Stimulated activated CD8-positive, alpha-beta memory T cell treated with anti-CD3 and anti-CD28 coated beads, Interleukin-2, amount 100 ng/mL, for 48 hours (primary cell): ENCODE measurements at regions not wholly inside any gene's neighbourhood (a gene's known extent, or its start where the extent isn't known, plus 50 kb on each side); places are given as distances from the start of the nearest gene placed in this dataset.

ENCODE experiments used
- DNase-seq, 2 donors: peaks; one replicate each; pipeline ENCODE4 v3.0.0-alpha.2; 2020; ENCODE audit warnings: low read depth in 2 of 2

DNA sequence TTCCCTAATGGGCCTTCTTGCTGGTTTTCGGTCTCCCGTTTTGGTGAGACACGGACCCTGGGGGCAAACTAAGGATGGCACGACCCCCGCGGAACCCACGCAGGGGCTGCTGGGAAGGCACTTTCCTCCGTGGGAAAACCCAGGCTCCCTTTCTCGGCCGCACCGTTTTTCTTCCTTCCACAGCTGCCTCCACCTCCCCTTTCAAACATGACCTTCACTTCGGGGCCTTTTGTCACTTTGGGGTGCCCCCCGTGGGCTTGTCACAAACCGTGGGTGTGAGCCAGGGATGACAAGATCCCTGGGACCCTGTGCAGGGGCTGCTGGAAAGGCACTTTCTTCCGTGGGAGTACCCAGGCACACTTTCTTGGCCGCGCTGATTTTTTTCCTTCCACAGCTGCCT lies 268.7 kb downstream of the ALG10 start:
- DNase-seq = no peak

DNA sequence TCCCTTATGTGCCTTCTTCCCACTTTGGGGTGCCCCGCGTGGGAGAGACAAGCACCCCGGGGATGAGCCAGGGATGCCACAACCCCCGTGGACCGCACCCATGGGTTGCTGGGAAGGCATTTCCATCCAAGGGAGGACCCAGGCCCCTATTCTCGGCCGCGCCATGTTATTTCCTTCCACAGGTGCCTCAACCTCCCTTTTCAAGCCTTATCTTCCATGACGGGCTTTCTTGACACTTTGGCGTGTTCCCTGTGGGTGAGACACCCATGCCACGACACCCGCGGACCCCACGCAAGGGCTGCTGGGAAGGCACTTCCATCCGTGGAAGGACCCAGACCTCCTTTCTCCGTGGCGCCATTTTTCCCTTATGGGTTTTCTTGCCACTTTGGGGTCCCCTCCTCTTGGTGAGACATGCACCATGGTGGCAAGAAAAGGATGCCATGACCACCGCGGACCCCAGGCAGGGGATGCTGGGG lies 269.2 kb downstream of the ALG10 start:
- no peak for DNase-seq

DNA sequence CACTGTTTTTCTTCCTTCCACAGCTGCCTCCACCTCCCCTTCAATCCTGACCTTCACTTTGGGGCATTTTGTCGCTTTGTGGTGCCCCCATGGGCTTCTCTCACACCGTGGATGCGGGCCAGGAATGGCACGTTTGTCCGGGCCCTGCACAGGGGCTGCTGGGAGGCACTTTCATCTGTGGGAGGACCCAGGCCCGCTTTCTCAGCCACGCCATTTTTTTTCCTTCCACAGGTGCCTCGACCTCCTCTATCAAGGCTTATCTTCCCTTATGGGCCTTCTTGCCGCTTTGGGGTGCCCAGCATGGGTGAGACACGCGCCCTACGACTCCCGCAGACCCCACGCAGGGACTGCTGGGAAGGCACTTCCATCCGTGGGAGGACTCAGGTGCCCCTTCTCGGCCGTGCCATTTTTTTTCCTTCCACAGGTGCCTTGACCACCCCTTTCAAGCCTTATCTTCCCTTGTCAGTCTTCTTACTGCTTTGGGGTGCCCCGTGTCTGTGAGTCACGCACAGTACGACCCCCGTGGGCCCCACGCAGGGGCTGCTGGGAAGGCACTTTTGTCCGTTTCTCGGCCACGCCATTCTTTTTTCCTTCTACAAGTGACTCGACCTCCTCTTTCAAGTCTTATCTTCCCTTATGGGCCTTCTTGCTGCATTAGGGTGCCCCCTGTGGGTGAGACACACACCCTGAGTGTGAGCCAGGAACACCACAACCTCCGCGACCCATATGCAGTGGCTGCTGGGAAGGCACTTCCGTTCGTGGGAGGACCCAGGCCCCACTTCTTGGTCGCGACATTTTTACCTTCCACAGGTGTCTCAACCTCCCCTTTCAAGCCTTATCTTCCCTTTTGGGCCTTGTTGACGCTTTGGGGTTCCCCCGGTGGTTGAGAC lies 270.7 kb downstream of the ALG10 start:
- no peak for DNase-seq

DNA sequence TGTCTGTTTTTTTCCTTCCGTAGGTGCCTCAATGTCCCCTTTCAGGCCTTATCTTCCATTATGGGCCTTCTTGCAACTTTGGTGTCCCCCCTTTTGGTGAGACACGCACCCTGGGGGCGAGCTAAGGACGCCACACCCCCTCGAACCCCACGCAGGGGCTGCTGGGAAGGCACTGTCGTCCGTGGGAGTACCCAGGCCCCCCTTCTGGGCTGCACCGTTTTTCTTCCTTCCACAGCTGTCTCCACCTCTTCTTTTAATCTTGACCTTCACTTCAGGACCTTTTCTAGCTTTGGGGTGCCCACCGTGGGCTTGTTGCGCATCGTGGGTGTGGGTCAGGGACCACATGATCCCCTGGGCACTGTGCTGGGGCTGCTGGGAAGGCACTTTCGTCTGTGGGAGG lies 271.8 kb downstream of the ALG10 start:
- DNase-seq = no peak

DNA sequence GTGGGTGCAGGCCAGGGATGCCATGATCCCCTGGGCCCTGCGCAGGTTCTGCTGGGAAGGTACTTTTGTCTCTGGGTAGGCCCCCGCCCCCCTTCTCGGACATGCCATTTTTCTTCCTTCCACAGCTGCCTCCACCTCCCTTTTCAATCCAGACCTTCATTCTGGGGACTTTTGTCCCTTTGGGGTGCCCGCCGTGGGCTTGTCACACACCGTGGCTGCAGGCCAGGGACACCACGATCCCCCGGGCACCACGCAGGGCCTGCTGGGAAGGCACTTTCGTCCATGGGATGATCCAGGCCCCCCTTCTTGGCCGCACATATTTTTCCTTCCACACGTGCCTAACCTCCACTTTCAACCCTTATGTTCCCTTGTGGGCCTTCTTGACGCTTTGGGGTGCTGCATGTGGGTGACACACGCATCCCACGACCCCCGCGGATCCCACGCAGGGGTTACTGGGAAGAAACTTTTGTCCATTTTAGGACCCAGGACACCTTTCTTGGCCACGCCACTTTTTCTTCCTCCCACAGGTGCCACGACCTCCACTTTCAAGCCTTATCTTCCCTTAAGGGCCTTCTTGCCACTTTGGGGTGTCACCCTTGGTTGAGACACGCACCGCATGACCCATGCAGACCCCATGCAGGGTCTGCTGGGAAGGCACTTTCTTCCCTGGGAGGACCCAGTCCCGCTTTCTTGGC lies 272.5 kb downstream of the ALG10 start:
- no peak for DNase-seq

DNA sequence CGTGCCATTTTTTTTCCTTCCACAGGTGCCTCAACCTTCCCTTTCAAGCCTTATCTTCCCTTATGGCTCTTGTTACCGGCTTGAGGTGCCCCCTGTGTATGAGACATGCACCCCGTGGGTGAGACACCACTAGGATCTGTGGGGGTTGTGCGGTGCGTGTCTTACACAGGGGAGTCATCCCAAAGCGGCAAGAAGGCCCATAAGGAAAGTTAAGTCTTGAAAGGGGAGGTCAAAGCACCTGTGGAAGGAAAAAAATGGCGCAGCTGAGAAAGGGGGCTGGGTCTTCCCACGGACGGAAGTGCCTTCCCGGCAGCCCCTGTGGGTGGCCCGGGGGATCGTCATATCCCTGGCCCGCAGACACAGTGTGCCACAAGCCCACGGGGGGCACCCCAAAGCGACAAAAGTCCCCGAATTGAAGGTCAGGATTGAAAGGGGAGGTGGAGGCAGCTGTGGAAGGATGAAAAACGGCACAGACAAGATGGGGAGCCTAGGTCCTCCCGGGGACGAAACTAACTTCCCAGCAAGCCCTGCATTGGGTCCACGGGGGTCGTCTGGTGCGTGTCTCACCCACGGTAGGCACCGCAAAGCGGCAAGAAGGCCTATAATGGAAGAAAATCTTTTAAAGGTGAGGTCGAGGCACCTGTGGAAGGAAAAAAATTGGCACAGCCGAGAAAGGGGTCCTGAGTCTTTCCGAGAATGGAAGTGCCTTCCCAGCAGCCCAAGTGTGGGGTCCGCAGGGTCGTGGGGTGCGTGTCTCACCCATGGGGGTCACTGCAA lies 273.3 kb downstream of the ALG10 start:
- DNase-seq = no peak

DNA sequence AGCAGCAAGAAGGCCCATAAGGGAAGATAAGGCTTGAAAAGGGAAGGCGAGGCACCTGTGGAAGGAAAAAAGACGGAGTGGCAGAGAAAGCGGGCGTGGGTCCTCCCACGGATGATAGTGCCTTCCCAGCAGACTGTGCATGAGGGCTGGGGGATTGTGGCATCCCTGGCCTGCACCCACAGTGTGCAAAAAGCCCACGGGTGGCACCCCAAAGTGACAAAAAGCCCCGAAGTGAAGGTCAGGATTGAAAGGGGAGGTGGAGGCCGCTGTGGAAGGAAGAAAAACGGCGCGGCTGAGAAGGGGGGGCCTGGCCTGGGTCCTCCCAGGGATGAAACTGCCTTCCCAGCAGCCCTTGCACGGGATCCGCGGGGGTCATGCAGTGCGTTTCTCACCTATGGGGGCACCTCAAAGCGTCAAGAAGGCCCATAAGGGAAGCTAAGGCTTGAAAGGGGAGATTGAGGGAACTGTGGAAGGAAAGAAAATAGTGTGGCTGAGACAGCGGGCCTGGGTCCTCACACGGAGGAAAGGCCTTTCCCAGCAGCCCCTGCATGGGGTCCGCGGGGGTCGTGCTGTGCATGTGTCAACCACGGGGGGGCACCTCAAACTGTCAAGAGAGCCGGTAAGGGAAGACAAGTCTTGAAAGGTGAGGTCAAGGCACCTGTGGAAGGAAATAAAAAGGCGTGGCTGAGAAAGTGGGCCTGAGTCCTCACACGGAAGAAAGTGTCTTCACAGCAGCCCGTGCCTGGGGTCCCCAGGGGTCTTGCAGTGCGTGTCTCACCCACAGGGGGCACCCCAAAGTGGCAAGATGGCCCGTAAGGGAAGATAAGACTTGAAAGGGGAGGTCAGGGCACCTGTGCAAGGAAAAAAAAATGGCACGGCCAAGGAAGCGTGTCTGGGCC lies 274.1 kb downstream of the ALG10 start:
- DNase-seq = no peak

DNA sequence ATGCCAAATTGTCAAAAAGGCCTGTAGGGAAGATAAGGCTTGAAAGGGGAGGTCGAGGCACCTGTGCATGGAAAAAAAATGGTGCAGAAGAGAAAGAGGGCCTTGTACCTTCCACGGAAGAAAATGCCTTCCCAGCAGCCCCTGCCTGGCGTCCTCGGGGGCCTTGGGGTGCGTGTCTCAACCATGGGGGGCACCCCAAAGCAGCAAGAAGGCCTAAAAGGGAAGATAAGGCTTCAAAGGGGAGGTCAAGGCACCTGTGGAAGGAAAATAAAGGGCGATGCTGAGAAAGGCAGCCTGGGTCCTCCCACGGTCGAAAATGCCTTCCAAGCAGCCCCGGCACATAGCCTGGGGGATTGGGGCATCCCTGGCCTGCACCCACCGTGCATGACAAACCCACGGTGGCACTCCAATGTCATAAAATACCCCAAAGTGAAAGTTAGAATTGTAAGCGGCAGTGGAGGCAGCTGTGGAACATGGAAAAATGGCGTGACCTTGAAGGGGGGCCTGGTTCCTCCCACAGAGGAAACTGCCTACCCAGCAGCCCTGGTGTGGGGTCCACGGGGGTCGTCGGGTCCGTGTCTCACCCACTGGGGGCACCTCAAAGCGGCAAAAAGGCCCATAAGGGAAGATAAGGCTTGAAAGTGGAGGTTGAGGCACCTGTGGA lies 275.0 kb downstream of the ALG10 start:
- no peak for DNase-seq

DNA sequence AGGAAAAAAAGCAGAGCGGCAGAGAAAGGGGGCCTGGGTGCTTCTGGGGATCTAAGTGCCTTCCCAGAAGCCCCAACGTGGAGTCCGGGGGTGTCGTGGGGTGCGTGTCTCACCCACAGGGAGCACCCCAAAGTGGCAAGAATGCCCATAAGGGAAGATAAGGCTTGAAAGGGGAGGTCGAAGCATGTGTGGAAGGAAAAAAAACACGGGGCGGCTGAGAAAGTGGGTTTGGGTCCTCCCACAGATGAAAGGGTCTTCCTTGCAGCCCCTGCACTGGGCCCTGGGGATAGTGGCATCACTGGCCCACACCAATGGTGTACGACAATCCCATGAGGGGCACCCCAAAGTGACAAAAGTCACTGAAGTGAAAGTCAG lies 275.5 kb downstream of the ALG10 start:
- DNase-seq = no peak

DNA sequence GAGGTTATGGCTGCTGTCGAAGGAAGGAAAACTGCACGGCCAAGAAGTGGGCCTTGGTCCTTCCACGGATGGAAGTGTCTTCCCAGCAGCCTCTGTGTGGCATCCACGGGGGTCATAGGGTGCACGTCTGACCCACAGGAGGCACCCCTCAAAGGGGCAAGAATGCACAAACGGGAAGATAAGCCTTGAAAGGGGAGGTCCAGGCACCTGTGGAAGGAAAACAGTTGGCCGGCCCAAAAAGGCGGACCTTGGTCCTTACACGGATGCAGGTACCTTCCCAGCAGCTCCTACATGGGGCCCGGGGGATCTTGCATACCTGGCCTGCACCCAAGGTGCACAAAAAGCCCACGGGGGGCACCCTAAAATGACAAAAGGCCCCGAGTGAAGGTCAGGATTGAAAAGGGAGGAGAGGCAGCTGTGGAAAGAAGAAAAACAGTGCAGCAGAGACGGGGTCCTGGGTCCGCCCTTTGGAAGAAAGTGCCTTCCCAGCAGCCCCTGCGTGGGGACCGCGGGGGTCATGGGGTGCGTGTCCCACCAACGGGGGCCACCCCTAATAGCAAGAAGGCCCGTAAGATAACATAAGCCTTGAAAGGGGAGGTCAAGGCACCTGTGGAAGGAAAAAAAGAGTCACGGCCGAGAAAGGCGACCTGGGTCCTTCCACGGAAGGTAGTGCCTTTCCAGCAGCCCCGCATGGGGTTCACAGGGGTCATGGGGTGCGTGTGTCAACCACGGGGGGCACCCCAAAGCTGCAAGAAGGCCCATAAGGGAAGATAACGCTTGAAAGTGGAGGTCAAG lies 276.1 kb downstream of the ALG10 start:
- no peak for DNase-seq

DNA sequence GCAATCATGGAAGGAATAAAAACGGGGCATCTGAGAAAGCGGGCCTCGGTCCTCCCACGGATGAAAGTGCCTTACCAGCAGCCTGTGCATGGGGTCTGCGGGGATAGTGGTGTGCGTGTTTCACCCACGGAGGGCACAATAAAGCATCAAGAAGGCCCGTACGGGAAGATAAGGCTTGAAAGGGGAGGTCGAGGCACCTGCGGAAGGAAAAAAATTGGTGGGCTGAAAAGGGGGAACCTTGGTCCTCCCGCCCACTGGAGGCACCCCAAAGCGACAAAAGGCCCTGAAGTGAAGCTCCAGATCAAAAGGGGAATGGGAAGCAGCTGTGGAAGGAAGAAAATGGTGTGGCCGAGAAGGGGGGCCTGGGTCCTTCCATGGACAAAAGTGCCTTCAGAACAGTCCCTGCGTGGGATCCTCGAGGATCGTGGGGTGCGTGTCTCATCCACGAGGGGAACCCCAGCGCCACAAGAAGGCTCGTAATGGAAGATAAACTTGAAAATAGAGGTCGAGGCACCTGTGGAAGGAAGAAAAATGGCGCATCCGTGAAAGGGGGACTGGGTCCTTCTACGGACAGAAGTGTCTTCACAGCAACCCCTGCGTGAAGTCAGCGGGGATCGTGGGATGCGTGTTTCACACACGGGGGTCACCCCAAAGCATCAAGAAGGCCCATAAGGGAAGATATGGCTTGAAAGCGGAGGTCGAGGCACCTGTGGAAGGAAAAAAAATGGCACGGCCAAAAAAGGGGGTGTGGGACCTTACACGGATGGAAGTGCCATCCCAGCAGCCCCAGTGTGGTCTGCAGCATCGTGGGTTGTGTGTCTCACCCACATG lies 276.9 kb downstream of the ALG10 start:
- no peak for DNase-seq

DNA sequence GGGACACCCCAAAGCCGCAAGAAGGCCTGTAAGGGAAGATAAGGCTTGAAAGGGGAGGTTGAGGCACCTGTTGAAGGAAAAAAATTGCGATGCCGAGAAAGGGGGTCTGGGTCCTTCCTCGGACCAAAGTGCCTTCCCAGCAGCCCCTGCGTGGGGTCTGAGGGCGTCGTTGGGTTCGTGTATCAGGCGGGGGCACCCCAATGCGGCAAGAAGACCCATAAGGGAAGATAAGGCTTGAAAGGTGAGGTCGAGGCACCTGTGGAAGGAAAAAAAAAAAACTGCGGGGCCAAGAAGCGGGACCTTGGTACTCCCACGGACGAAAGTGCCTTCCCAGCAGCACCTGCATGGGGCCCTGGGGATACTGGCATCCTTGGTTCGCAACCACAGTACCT lies 277.5 kb downstream of the ALG10 start:
- no peak for DNase-seq

DNA sequence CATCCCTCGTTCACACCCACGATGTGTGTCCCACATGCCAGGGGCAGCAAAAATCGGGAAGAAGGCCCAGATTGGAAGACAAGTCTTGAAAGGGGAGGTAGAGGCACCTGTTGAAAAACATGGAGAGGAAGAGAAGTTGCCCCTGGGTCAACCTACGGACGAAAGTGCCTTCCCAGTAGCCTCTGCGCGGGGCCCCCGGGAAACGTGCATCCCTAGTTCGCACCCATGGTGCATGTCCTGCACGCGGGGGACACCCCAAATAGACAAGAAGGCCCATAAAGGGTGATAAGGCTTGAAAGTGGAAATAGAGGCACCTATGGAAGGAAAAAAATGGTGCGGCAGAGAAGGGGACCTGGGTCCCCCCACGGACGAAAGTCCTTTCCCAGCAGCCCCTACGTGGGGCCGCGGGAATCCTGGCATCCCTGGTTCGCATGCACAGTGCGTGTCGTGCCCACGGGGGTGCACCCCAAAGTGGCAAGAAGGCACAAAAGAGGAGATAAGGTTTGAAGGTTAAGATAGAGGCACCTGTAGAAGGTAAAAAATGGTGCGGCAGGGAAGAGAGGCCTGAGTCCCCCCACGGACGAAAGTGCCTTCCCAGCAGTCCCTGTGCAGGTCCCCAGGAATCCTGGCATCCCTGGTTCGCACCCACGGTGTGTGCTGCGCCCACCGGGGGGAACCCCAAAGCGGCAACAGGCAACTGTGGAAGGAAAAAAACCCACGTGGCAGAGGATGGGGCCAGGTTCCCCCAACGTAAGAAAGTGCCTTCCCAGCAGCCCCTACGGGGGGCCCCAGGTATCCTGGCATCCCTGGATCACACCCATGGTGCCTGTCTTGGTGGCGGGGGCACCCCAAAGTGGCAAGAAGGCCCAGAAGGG lies 278.3 kb downstream of the ALG10 start:
- no peak for DNase-seq

DNA sequence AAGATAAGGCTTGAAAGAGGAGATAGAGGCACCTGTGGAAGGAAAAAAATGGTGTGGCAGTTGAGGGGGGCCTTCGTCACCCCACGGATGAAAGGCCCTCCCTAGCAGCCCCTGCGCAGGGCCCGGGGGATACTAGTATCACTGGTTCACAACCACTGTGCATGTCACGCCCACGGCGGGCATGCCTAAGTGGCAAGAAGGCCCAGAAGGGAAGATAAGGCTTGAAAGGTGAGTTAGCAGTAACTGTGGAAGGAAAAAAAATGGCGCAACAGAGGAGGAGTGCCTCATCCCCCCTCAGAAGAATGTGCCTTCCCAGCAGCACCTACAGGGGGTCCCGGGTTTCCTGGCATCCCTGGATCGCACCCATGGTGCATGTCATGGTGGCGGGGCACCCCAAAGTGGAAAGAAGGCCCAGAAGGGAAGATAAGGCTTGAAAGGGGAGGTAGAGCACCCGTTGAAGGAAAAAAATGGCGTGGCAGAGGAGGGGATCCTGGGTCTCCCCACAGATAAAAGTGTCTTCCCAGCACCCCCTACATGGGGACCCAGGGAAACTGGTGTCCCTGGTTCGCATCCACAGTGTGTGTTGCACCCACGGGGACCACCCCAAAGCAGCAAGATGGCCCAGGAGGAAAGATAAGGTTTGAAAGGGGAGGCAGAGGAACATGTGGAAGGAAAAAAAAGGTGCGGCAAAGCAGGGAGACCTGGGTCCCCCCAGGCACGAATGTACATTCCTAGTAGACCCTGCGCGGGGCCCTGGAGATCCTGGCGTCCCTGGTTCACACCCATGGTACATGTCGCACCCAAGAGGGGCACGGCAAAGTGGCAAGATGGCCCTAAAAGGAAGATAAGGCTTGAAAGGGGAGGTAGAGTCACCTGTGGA lies 279.2 kb downstream of the ALG10 start:
- no peak for DNase-seq

DNA sequence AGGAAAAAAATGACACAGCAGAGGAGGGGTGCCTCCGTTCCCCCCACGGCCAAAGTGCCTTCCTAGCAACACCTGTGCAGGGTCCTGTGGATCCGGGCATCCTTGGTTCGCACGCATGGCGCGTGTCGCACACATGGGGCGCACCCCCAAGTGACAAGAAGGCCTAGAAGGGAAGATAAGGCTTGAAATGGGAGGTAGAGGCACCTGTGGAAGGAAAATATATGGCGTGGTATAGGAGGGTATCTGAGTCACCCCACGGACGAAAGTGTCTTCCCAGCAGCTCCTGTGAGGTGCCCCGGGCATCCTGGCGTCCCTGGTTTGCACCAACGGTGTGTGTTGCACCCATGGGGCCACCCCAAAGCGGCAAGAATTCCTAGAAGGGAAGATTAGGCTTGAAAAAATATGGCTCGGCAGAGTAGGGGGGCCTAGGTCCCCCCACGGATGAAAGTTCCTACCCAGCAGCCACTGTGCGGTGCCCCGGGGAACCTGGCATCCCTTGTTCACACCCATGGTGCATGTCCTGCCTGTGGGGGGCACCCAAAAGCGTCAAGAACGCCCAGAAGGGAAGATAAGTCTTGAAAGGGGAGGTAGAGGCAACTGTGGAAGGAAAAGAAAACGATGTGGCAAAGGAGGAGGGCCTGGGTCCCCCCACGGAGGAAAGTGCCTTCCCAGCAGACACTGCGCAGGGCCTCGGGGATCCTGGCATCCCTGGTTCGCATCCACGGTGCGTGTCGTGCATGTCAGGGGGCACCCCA lies 280.0 kb downstream of the ALG10 start:
- no peak for DNase-seq

DNA sequence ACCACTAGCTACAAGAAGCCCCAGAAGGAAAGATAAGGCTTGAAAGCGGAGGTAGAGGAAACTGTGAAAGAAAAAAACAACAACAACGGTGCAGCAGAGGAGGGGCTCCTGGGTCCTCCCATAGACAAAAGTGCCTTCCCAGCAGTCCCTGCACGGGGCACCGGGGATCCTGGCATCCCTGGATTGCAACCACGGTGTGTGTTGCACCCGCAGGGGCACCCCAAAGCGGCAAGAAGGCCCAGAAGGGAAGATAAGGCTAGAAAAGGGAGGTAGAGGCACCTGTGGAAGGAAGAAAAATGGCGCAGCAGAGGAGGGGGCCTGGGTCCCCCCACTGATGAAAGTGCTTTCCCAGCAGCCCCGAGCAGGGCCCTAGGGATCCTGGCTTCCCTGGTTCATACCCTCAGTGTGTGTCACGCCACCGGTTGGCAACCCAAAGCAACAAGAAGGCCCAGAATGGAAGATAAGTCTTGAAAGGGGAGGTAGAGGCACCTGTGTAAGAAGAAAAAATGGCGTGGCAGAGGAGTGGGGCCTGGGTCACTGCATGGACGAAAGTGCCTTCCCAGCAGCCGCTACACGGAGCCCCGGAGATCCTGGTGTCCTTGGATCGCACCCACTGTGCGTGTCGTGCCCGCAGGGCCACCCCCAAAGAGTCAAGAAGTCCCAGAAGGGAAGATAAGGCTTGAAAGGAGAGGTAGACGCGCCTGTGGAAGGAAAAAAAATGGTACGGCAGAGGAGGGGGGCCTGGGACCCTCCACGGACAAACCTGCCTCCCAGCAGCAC lies 281.0 kb downstream of the ALG10 start:
- DNase-seq = no peak
